HG02981 (cell line): ENCODE measurements at regions not wholly inside any gene's neighbourhood (a gene's known extent, or its start where the extent isn't known, plus 50 kb on each side); places are given as distances from the start of the nearest gene placed in this dataset.
"Not testable (repeated sequence)": the region's sequence is repeated elsewhere in the genome, so short reads cannot be mapped to it uniquely, and the experiment has no call there.

Experiments
- ATAC-seq: cut with Tn5 transposase; IDR thresholded peaks from one replicate; pipeline ENCODE4 v1.9.1; 2021; ENCODE audit warnings: mild to moderate bottlenecking, moderate library complexity; ENCODE audit not compliant: unreplicated experiment

DNA sequence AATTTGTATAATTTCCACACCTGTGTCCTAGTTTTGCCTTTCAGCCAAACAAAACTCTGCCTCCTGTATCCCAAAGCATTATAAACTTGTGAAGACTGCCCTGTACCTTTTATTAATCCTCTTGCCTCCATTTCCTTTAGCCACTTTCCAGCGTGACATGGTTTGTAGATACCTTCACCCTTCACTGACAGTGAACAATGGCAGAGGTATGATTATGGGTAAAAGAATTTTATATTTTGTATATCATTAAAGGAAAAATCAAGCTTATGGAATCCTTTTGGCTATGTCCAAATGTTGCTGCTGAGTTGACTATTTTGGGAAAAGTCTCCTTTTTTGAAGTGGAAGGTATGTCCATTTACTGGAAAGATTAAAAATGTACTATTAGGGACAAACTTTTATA is 251.7 kb downstream of the HNMT start:
- no peak for ATAC-seq

GRCh38 chr2:138217975-138218374 is 253.7 kb downstream of the HNMT start:
- ATAC-seq, result no peak

- no peak for ATAC-seq
These were observed 254.1 kb downstream of the HNMT start for GRCh38 chr2:138218397-138218796.

DNA sequence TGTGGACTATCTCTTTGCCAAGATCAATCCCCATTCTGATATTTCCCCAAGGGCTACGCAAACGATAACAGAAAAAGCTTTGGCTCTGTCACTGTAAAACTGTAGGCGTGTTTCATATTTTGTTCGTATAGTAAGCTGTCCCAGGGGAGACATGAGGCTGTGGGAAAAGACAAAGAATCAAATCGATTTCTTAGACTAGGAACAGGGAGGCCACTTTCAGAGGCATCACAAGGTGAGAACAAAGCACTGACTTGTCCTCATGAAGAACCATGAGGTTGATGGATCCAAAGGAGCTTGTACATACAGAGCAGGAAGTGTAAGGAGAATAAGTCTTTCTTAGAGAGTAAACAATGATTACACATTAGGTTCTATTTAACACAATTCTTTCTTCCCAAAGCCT is 255.7 kb downstream of the HNMT start:
- ATAC-seq, result no peak

- no peak for ATAC-seq
These were observed 257.1 kb downstream of the HNMT start for GRCh38 chr2:138221358-138221757.

DNA sequence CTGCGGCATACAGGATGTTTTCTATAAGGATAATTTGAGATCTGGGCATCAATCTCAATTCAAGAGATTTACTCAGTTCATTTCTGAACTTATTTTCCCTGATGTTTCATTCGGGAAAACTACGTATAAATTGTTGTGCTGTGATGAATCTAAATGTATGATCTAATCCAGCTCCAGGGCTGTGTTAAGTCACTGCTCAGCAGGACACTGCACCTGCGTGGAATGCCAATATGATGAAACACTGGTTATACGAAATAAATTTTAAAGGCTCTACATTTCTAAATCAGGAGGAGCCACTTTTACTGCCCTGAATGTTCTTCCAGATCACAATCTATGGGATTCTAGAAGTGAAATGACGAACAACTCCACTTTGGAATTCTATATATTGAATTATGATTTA is 259.0 kb downstream of the HNMT start:
- no peak for ATAC-seq

GRCh38 chr2:138227195-138227594 is 262.9 kb downstream of the HNMT start:
- no peak for ATAC-seq

- ATAC-seq, result no peak
These were observed 263.8 kb downstream of the HNMT start for GRCh38 chr2:138228101-138228500.

DNA sequence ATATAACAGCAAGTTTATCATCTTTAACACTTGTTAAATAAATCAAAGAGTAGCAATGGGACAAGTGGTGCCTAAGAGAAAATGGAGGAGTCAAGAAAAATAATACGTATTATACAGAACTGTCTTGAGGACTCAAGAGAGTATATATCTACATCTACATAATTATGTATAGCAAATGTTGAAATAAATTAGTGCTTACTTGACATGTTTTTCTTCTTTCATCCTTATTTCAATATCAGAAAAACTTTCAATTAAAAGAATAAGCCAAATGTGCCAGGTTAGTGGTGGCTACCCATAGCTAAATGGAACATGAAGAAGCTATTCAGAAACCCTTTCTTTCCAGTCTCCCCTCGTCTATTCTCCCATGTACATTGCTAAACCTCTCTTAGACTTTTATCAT is 267.3 kb upstream of the SPOPL start:
- ATAC-seq, result no peak

DNA sequence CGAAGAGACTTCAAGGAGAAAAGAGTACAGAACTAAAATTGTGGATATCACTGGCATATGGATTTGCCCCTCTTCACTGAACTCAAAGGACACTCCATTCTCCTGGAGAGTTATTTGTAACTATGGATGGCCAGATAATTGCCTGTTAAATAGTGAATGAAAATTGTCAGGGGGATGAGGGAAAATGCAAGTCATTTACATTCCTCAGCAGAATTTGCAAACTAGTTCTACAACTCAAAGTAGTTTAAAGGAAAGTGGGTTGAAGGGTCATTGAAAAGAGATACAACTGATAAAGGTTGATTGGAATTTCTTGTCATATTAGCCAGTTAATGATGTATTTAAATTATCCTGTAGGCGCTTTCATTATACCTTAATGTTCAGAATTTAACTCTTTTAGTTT is 266.5 kb upstream of the SPOPL start:
- ATAC-seq, result no peak

DNA sequence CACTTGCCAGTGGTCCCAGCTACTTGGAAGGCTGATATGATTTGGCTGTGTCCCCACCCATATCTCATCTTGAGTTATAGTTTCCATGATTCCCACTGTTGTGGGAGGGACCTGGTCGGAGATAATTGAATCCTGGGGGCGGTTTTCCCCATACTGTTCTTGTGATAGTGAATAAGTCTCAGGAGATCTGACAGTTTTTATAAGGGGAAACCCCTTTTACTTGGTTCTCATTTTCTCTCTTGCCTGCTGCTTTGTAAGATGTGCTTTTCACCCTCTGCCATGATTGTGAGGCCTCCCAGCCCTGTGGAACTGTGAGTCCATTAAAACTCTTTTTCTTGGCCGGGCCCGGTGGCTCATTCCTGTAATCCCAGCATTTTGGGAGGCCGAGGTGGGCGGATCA is 265.4 kb upstream of the SPOPL start:
- ATAC-seq, result no peak

DNA sequence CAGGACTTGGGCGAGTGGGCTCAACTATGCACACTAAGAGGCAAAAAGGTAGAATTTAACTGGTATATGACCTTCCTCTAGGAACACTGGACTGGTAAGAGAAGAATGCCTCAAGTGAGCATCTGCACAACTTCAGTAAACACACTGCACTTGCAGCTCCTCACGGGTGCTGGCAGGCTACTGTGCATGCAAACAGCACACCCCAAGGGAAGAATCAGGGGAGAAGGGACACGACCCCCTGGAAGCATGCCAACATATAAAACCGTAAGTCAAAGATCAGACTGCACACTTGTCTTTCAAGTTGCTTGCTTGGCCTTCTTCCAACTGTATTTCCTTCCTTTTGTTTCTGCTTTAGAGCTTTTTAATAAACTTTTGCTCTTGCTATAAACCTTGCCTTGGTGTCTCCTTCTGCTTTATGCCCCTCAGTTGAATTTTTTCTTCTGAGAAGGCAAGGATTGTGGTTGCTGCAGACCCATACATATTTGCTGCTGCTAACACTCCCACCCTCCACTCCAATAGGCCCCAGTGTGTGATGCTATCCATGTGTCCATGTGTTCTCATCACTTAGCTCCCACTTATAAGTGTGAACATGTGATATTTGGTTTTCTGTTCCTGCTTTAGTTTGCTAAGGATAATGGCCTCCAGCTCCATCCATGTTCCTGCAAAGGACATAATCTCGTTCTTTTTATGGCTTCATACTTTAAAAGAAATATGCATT is 263.7 kb upstream of the SPOPL start:
- no peak for ATAC-seq

GRCh38 chr2:138238908-138239307 is 262.7 kb upstream of the SPOPL start:
- peak; percentile 64 for ATAC-seq

GRCh38 chr2:138239902-138240491 is 261.6 kb upstream of the SPOPL start:
- no peak for ATAC-seq

- ATAC-seq, result no peak
These were observed 258.2 kb upstream of the SPOPL start for GRCh38 chr2:138243372-138243771.

DNA sequence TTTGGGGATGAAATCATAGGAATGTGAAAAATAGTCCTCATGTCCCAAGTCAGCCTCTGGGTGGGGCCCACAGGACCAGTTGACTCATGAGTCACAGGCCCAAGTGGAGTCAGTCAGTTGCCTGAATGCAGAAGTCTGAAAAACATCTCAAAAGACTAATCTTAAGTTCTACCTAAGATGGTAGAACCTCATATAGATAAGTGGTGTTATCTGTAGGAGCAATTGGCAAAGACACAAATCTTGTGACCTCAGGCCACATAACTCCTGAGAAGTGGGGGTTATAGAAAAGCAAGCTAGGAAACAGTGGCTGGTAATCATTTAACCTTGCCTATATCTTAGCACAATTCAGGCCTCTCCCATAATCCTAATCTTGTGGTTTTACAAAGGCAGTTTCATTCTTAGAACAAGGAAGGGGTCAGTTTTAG is 257.1 kb upstream of the SPOPL start:
- no peak for ATAC-seq

- ATAC-seq, result no peak
These were observed 256.3 kb upstream of the SPOPL start for GRCh38 chr2:138245310-138245709.

GRCh38 chr2:138247302-138247701 is 254.3 kb upstream of the SPOPL start:
- no peak for ATAC-seq

DNA sequence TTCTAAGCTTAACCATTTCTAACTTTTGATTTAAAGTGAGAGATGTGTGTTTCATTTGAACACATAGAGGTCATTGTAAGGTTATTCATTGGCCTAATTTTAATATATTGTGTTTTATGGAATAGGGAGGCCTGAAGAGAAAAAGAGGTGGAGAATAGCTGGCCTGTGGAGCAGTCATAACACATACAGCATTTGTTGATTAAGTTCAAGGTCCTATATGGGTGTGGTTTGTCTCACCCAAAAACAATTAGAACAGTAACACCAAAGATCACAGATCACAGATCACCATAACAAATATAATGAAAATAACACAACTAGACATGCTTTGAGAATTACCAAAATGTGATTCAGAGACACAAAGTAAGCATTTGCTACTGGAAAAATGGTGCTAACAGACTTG is 252.4 kb upstream of the SPOPL start:
- ATAC-seq, result no peak

DNA sequence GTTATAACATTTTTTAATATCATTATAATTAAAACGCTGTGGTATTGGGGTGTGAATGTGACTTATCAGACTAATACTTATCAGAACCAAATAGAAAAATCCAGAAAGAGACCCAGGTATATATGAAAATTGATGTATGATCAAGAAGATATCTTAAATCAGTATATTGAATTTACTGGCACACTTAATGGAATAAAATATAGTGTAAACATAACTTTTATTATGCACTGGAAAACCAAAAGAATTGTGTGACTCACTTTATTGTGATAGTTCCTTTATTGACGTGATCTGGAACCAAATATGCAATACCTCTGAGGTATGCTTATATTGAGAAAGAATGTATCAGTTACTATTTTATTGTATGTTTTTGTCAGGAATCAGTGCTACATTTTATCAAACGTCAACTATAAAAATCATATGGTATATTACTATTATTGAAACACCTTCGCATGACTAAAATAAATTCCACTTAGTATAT is 250.7 kb upstream of the SPOPL start:
- not testable (repeated sequence) for ATAC-seq

- no peak for ATAC-seq
These were observed 249.0 kb upstream of the SPOPL start for GRCh38 chr2:138252587-138252986.

- no peak for ATAC-seq
These were observed 245.9 kb upstream of the SPOPL start for GRCh38 chr2:138255670-138256069.
